ENCODE measurements at regions not wholly inside any gene's neighbourhood (a gene's known extent, or its start where the extent isn't known, plus 50 kb on each side); places are given as distances from the start of the nearest gene placed in this dataset.

- Histone ChIP-seq H3K79me2 (ENCODE audit: control insufficient read depth, insufficient read depth, low read length) (no peaks in the 10 kb centered on the region), H2AFZ (ENCODE audit: low read length) (no peak overlapping the region), H3K36me3 (ENCODE audit: control insufficient read depth, insufficient read depth, low read length) (no peaks in the 10 kb centered on the region), H4K20me1 (ENCODE audit: control insufficient read depth, extremely low read depth, insufficient read depth, low read length) (no peaks in the 10 kb centered on the region), H3K27me3 (ENCODE audit: control insufficient read depth, insufficient read depth, low read length) (no peaks in the 10 kb centered on the region), H3K9ac (ENCODE audit: insufficient read depth, low read length) (no peak overlapping the region), H3K4me3 (replicated peaks in 1 of 4; ENCODE audit: control extremely low read depth in 1 of 4, insufficient read depth in 1 of 4, low read depth in 3 of 4, low read length in 4 of 4) (no peak overlapping the region), H3K4me2 (ENCODE audit: extremely low read depth, insufficient read depth, low read length) (no peak overlapping the region), H3K9me3 (ENCODE audit: control insufficient read depth, insufficient read depth, low read depth, low read length) (no peaks in the 10 kb centered on the region), H3K27ac (ENCODE audit: insufficient read depth, low read length) (no peak overlapping the region), H3K4me1 (ENCODE audit: control insufficient read depth, extremely low read depth, insufficient read depth, low read length) (no peaks in the 10 kb centered on the region)
- no peak for DNase-seq (ENCODE audit: low read depth in 2 of 2)
- TF ChIP-seq EZH2 (IDR thresholded peaks at IDR 0.05; ENCODE audit: low read length, missing control alignments), result no peak
- no peak for TF ChIP-seq CTCF (conservative IDR thresholded peaks at IDR 0.05 in 1 of 2, IDR thresholded peaks at IDR 0.05 in 1 of 2; ENCODE audit: low read depth in 1 of 2, low read length in 2 of 2)
Measured at GRCh38 chr4:159906051-159906450, 803.2 kb downstream of the RAPGEF2 start.

GRCh38 chr4:159906517-159906916 is 803.6 kb downstream of the RAPGEF2 start:
- no peak overlapping the region for H3K4me3 ChIP-seq (replicated peaks in 1 of 4; ENCODE audit: control extremely low read depth in 1 of 4, insufficient read depth in 1 of 4, low read depth in 3 of 4, low read length in 4 of 4)
- no peaks in the 10 kb centered on the region for H3K36me3 ChIP-seq (ENCODE audit: control insufficient read depth, insufficient read depth, low read length)
- no peak overlapping the region for H3K27ac ChIP-seq (ENCODE audit: insufficient read depth, low read length)
- TF ChIP-seq CTCF (conservative IDR thresholded peaks at IDR 0.05 in 1 of 2, IDR thresholded peaks at IDR 0.05 in 1 of 2; ENCODE audit: low read depth in 1 of 2, low read length in 2 of 2) (no peak), EZH2 (IDR thresholded peaks at IDR 0.05; ENCODE audit: low read length, missing control alignments) (no peak)
- no peaks in the 10 kb centered on the region for H3K79me2 ChIP-seq (ENCODE audit: control insufficient read depth, insufficient read depth, low read length)
- H2AFZ ChIP-seq (ENCODE audit: low read length), result no peak overlapping the region
- H3K4me1 ChIP-seq (ENCODE audit: control insufficient read depth, extremely low read depth, insufficient read depth, low read length), result no peaks in the 10 kb centered on the region
- H3K9ac ChIP-seq (ENCODE audit: insufficient read depth, low read length), result no peak overlapping the region
- no peaks in the 10 kb centered on the region for H3K27me3 ChIP-seq (ENCODE audit: control insufficient read depth, insufficient read depth, low read length)
- H4K20me1 ChIP-seq (ENCODE audit: control insufficient read depth, extremely low read depth, insufficient read depth, low read length), result no peaks in the 10 kb centered on the region
- no peaks in the 10 kb centered on the region for H3K9me3 ChIP-seq (ENCODE audit: control insufficient read depth, insufficient read depth, low read depth, low read length)
- H3K4me2 ChIP-seq (ENCODE audit: extremely low read depth, insufficient read depth, low read length), result no peak overlapping the region
- DNase-seq (ENCODE audit: low read depth in 2 of 2), result no peak

- no peak overlapping the region for H3K9ac ChIP-seq (ENCODE audit: insufficient read depth, low read length)
- no peak overlapping the region for H3K27ac ChIP-seq (ENCODE audit: insufficient read depth, low read length)
- H3K79me2 ChIP-seq (ENCODE audit: control insufficient read depth, insufficient read depth, low read length), result no peaks in the 10 kb centered on the region
- H3K27me3 ChIP-seq (ENCODE audit: control insufficient read depth, insufficient read depth, low read length), result no peaks in the 10 kb centered on the region
- no peaks in the 10 kb centered on the region for H3K4me1 ChIP-seq (ENCODE audit: control insufficient read depth, extremely low read depth, insufficient read depth, low read length)
- no peak overlapping the region for H3K4me3 ChIP-seq (replicated peaks in 1 of 4; ENCODE audit: control extremely low read depth in 1 of 4, insufficient read depth in 1 of 4, low read depth in 3 of 4, low read length in 4 of 4)
- no peak overlapping the region for H3K4me2 ChIP-seq (ENCODE audit: extremely low read depth, insufficient read depth, low read length)
- H4K20me1 ChIP-seq (ENCODE audit: control insufficient read depth, extremely low read depth, insufficient read depth, low read length), result no peaks in the 10 kb centered on the region
- DNase-seq (ENCODE audit: low read depth in 2 of 2), result no peak
- H2AFZ ChIP-seq (ENCODE audit: low read length), result no peak overlapping the region
- no peaks in the 10 kb centered on the region for H3K9me3 ChIP-seq (ENCODE audit: control insufficient read depth, insufficient read depth, low read depth, low read length)
- H3K36me3 ChIP-seq (ENCODE audit: control insufficient read depth, insufficient read depth, low read length), result no peaks in the 10 kb centered on the region
- TF ChIP-seq EZH2 (IDR thresholded peaks at IDR 0.05; ENCODE audit: low read length, missing control alignments), result no peak
- no peak for TF ChIP-seq CTCF (conservative IDR thresholded peaks at IDR 0.05 in 1 of 2, IDR thresholded peaks at IDR 0.05 in 1 of 2; ENCODE audit: low read depth in 1 of 2, low read length in 2 of 2)
Measured at GRCh38 chr4:159910721-159911120, 807.8 kb downstream of the RAPGEF2 start.

Data from fibroblast of lung (primary cell).